Tibial artery (tissue), 4 donors: ENCODE measurements at regions not wholly inside any gene's neighbourhood (a gene's known extent, or its start where the extent isn't known, plus 50 kb on each side); places are given as distances from the start of the nearest gene placed in this dataset.

ENCODE experiments used
- DNase-seq, 2 donors: peaks; one replicate each; pipeline ENCODE4 v3.0.0-alpha.2; 2019
- H3K27ac ChIP-seq, 2 donors: fragments of 200-600 bp; sonication (generic) in 1 of 2; 1 replicate in 1 of 2; 2 replicates in 1 of 2; pipeline ENCODE4 v1.5.1; 2018 to 2019; ENCODE audit warnings: mild to moderate bottlenecking in 1 of 2
- H3K27me3 ChIP-seq, 2 donors: fragments of 200-600 bp; sonication (generic) in 1 of 2; one replicate each; pipeline versions ENCODE4 v1.5.1 to v1.6.0; 2016 to 2019
- H3K36me3 ChIP-seq, 3 donors: fragments of 200-600 bp; sonication (generic) in 2 of 3; one replicate each; pipeline ENCODE4 v1.5.1; 2016 to 2019; ENCODE audit warnings: mild to moderate bottlenecking in 2 of 3
- H3K4me1 ChIP-seq, 4 donors: fragments of 200-600 bp; sonication (generic) in 2 of 4; 1 replicate in 3 of 4; 2 replicates in 1 of 4; pipeline ENCODE4 v1.5.1; 2016 to 2019
- H3K4me3 ChIP-seq, 2 donors: fragments of 200-600 bp; sonication (generic) in 1 of 2; 1 replicate in 1 of 2; 2 replicates in 1 of 2; pipeline ENCODE4 v1.5.1; 2018 to 2019; ENCODE audit warnings: mild to moderate bottlenecking in 2 of 2
- H3K9me3 ChIP-seq, 3 donors: fragments of 200-600 bp; sonication (generic) in 1 of 3; one replicate each; pipeline ENCODE4 v1.5.1; 2016 to 2019
- intact Hi-C: fragments of 100-400 bp; cut with DNase I; formaldehyde crosslinking; loops from one replicate; pipeline ENCODE4 v1.15.0; 2023; ENCODE audit warnings: low total_unique reads
- TF ChIP-seq, protein P1 (sequence below), 2 experiments: fragments of 200-600 bp in 1 of 2; fragments of 450-650 bp in 1 of 2; IDR thresholded peaks; one replicate each; pipeline ENCODE4 v1.5.1; 2017 to 2019; ENCODE audit warnings: antibody characterized with exemption in 2 of 2, mild to moderate bottlenecking in 1 of 2, moderate library complexity in 1 of 2

DNA sequence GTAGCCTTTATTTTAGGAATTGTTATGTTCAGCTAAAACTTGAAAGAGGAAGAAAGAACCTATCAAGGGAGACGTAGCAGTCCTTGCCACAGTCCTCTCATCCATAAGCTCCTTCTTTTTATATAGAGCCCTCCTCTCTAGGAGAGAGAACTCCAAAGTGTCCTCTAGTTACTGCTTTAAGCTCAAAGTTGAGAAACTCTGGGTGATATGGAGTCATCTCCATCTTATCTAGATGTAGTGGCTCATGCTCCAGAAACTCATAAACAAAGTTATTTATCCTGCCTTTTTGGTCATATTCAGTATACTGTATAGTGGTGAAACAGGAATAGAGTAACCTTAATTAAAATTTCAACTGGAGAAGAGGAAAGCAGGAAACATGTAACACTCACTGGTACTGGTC lies 90.4 kb upstream of the ATF7IP start:
- no peak overlapping the region for H3K4me3 ChIP-seq
- H3K9me3 ChIP-seq: peaks cover 0 to 6% (median 0%) of the 10 kb centered on the region in 3 donors
- intact Hi-C loops: no loop called here
- no peaks in the 10 kb centered on the region for H3K36me3 ChIP-seq
- no peak for DNase-seq
- TF ChIP-seq, protein P1, sequence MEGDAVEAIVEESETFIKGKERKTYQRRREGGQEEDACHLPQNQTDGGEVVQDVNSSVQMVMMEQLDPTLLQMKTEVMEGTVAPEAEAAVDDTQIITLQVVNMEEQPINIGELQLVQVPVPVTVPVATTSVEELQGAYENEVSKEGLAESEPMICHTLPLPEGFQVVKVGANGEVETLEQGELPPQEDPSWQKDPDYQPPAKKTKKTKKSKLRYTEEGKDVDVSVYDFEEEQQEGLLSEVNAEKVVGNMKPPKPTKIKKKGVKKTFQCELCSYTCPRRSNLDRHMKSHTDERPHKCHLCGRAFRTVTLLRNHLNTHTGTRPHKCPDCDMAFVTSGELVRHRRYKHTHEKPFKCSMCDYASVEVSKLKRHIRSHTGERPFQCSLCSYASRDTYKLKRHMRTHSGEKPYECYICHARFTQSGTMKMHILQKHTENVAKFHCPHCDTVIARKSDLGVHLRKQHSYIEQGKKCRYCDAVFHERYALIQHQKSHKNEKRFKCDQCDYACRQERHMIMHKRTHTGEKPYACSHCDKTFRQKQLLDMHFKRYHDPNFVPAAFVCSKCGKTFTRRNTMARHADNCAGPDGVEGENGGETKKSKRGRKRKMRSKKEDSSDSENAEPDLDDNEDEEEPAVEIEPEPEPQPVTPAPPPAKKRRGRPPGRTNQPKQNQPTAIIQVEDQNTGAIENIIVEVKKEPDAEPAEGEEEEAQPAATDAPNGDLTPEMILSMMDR (IDR thresholded peaks at IDR 0.05): no peak
- H3K4me1 ChIP-seq: peaks cover 0 to 5% (median 0%) of the 10 kb centered on the region in 4 donors
- no peaks in the 10 kb centered on the region for H3K27me3 ChIP-seq
- no peak overlapping the region for H3K27ac ChIP-seq

DNA sequence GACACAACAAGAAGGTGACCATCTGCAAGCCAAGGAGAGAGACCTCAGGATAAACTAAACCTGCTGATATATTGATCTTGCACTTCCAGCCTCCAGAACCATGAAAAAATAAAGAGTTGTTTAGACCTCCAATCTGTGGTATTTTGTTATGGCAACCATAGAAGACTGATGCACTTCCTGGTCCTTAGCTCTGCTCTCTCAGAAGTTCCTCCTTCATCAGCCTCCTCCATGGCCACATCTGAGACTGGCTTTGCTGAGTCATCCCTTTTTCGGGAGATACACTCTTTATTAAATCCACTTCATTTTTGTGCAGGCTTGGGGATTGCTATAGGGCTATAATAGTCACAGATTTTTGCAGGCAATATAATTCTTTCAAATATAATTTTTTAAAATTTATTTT lies 89.6 kb upstream of the ATF7IP start:
- no peaks in the 10 kb centered on the region for H3K9me3 ChIP-seq
- H3K4me1 ChIP-seq: peaks cover 0 to 5% (median 0%) of the 10 kb centered on the region in 4 donors
- intact Hi-C loops: no loop called here
- TF ChIP-seq, protein P1 (IDR thresholded peaks at IDR 0.05): no peak
- H3K27me3 ChIP-seq: no peaks in the 10 kb centered on the region
- no peak overlapping the region for H3K27ac ChIP-seq
- H3K4me3 ChIP-seq: no peak overlapping the region
- no peaks in the 10 kb centered on the region for H3K36me3 ChIP-seq
- DNase-seq: no peak

DNA sequence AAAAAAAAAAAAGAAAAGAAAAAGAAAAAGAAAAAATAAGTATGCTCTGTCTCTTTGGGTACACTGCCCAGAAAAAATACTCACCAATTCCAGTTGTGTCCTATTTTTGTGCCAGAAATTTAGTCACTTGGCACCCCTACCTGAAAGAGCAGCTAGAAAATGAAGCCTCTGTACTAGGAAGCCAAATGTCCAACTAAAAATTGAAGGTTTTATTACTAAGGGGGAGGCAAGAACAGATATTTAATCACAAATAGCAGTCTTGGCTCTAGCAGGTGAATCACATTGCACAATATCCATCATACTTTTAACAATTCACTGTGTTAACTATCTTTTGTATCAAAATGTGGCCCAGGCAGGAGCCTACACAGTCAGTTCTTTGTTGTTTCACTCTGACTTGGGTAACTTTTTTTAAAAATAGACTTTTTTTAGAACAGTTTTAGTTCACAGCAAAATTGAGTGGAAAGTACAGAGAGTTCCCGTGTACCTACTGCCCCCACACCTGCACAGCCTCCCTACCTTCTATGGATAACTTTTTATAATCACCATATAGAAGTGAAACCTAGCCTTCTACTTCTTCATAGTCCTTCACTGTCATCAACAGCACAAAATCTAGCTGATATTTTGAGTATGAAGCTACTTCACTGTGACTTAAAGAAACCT lies 87.1 kb upstream of the ATF7IP start:
- no peak overlapping the region for H3K27ac ChIP-seq

DNA sequence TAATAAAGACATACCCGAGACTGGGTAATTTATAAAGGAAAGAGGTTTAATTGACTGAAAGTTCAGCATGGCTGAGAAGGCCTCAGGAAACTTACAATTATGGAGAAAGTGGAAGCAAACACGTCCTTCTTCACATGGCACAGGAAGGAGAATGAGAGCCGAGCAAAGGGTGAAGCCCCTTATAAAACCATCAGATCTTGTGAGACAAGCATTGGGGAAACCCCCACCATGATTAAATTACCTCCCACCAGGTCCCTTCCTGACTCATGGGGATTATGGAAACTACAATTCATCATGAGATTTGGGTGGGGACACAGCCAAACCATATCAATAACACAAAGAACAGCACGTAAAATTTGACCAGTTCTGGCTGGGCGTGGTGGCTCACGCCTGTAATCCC lies 85.6 kb upstream of the ATF7IP start:
- Histone ChIP-seq H3K9me3 (no peaks in the 10 kb centered on the region), H3K36me3 (no peaks in the 10 kb centered on the region), H3K4me1 (no peaks in the 10 kb centered on the region), H3K4me3 (no peak overlapping the region), H3K27me3 (no peaks in the 10 kb centered on the region), H3K27ac (no peak overlapping the region)
- TF ChIP-seq, protein P1 (IDR thresholded peaks at IDR 0.05): no peak
- intact Hi-C loops: no loop called here
- no peak for DNase-seq

More for the DNA sequence above, 87.1 kb upstream of the ATF7IP start:
- Histone ChIP-seq H3K4me3 (no peak overlapping the region), H3K36me3 (no peaks in the 10 kb centered on the region), H3K9me3 (no peaks in the 10 kb centered on the region), H3K4me1 (peaks cover 0 to 5% (median 0%) of the 10 kb centered on the region in 4 donors), H3K27me3 (no peaks in the 10 kb centered on the region)
- intact Hi-C loops: no loop called here
- DNase-seq: no peak
- TF ChIP-seq, protein P1 (IDR thresholded peaks at IDR 0.05): no peak

DNA sequence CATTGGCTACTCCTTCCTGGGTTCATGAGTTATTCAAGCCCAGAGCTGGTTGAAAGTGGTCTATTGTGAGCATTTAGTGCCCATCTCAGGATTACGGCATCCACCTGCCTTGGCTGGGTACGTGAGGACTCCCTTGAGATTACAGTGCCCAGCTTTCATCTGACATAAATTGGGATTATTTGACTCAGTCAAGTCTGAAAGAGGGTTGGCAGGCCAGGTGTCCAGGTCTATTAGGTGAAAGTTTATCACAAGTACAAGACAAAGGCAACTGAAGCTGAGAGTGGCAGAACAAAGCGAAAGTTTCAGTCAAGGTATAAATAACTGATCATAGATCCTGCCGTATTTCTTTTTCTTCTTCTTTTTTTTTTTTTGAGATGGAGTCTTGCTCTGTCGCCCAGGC lies 84.6 kb upstream of the ATF7IP start:
- no peaks in the 10 kb centered on the region for H3K4me1 ChIP-seq
- H3K36me3 ChIP-seq: no peaks in the 10 kb centered on the region
- no peak overlapping the region for H3K27ac ChIP-seq
- H3K4me3 ChIP-seq: no peak overlapping the region
- no peaks in the 10 kb centered on the region for H3K27me3 ChIP-seq
- intact Hi-C loops: no loop called here
- TF ChIP-seq, protein P1 (IDR thresholded peaks at IDR 0.05): no peak
- no peaks in the 10 kb centered on the region for H3K9me3 ChIP-seq
- DNase-seq: no peak

DNA sequence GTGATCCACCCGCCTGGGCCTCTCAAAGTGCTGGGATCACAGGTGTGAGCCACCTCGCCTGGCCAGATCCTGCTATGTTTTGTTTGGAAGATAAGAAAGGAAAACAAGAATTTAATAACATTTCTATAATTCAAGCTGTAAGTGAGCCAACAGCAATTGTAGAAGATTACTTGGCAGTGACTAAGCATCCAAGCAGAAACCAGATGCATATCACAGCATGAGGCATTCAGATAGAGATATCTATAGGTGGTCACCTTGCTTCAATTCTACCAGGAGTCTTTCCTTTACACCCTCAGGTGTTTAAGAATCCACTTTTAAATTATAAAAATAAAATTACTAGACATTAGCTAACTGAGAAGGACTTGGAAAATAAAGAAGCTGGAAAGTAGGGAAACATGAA lies 83.9 kb upstream of the ATF7IP start:
- no peaks in the 10 kb centered on the region for H3K36me3 ChIP-seq
- no peak overlapping the region for H3K4me3 ChIP-seq
- no peak overlapping the region for H3K27ac ChIP-seq
- no peaks in the 10 kb centered on the region for H3K27me3 ChIP-seq
- DNase-seq: no peak
- H3K4me1 ChIP-seq: no peaks in the 10 kb centered on the region
- TF ChIP-seq, protein P1 (IDR thresholded peaks at IDR 0.05): no peak
- no peaks in the 10 kb centered on the region for H3K9me3 ChIP-seq
- intact Hi-C loops: no loop called here
